ENCODE measurements at regions not wholly inside any gene's neighbourhood (a gene's known extent, or its start where the extent isn't known, plus 50 kb on each side); places are given as distances from the start of the nearest gene placed in this dataset.

DNA sequence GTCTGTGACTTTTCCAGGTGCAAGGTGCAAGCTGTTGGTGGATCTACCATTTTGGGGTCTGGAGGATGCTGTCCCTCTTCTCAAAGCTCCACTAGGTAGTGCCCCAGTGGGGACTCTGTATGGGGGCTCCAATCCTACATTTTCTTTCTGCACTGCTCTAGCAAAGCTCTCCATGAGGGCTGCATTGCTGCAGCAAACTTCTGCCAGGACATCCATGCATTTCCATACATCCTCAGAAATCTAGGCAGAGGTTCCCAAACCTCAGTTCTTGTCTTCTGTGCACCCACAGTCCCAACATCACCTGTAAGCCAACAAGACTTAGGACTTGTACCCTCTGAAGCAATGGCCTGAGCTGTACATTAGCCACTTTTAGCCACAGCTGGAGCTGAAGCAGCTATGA is 694.5 kb upstream of the BCHE start:
- Histone ChIP-seq H4K20me1 (ENCODE audit: control insufficient read depth, extremely low read depth, insufficient read depth, low read length) (no peaks in the 10 kb centered on the region), H3K9me3 (ENCODE audit: control insufficient read depth, insufficient read depth, low read depth, low read length) (no peaks in the 10 kb centered on the region), H3K27me3 (ENCODE audit: control insufficient read depth, insufficient read depth, low read length) (no peaks in the 10 kb centered on the region), H3K79me2 (ENCODE audit: control insufficient read depth, insufficient read depth, low read length) (no peaks in the 10 kb centered on the region), H3K27ac (ENCODE audit: insufficient read depth, low read length) (no peak overlapping the region), H2AFZ (ENCODE audit: low read length) (no peak overlapping the region), H3K4me3 (replicated peaks in 1 of 4; ENCODE audit: control extremely low read depth in 1 of 4, insufficient read depth in 1 of 4, low read depth in 3 of 4, low read length in 4 of 4) (no peak overlapping the region), H3K36me3 (ENCODE audit: control insufficient read depth, insufficient read depth, low read length) (no peaks in the 10 kb centered on the region), H3K9ac (ENCODE audit: insufficient read depth, low read length) (no peak overlapping the region), H3K4me2 (ENCODE audit: extremely low read depth, insufficient read depth, low read length) (no peak overlapping the region), H3K4me1 (ENCODE audit: control insufficient read depth, extremely low read depth, insufficient read depth, low read length) (no peaks in the 10 kb centered on the region)
- TF ChIP-seq EZH2 (IDR thresholded peaks at IDR 0.05; ENCODE audit: low read length, missing control alignments) = no peak
- no peak for DNase-seq (ENCODE audit: low read depth in 2 of 2)

DNA sequence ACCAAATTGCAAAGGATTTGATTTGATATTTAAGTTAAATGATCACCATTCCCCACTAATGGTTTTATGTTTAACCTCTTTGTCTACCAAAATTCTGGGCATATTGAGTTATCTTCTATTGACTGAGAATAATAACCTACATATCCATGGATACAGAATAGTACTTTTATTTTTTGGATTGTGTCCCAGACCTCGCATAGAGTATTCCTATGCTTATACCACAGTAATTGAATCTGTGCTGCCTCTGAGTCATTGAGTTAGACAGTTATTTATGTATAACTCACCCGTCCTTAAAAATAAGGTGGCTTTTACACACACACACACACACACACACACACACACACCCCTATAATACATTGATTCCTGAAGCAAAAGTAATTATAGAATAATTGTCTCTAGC is 690.1 kb upstream of the BCHE start:
- DNase-seq (ENCODE audit: low read depth in 2 of 2) = peak; percentile 65 to 67
- no peak overlapping the region for H3K27ac ChIP-seq (ENCODE audit: insufficient read depth, low read length)
- no peaks in the 10 kb centered on the region for H3K4me1 ChIP-seq (ENCODE audit: control insufficient read depth, extremely low read depth, insufficient read depth, low read length)

DNA sequence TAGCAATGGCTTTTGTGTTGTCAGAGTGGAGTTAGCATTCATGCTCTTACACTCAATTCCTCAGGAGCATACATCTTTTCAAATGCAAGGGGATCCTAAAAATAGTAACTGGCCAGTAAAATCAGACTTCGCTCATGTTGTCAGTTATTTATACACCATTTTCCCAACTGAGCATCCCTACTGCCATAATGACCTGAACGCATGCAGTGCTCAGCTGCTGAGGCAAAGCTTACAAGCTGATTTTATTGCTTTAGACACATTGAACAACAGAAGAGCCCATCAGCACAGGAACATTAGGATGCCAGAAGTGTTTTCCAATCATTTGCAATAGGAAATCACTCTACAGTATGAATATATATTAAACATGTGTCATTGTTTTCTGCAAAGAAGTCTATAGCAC is 689.7 kb upstream of the BCHE start:
- H3K79me2 ChIP-seq (ENCODE audit: control insufficient read depth, insufficient read depth, low read length) = no peaks in the 10 kb centered on the region
- H3K36me3 ChIP-seq (ENCODE audit: control insufficient read depth, insufficient read depth, low read length) = no peaks in the 10 kb centered on the region
- H3K9me3 ChIP-seq (ENCODE audit: control insufficient read depth, insufficient read depth, low read depth, low read length) = no peaks in the 10 kb centered on the region
- H2AFZ ChIP-seq (ENCODE audit: low read length) = no peak overlapping the region
- TF ChIP-seq EZH2 (IDR thresholded peaks at IDR 0.05; ENCODE audit: low read length, missing control alignments) = no peak
- H3K4me1 ChIP-seq (ENCODE audit: control insufficient read depth, extremely low read depth, insufficient read depth, low read length) = no peaks in the 10 kb centered on the region
- H3K27me3 ChIP-seq (ENCODE audit: control insufficient read depth, insufficient read depth, low read length) = no peaks in the 10 kb centered on the region
- H4K20me1 ChIP-seq (ENCODE audit: control insufficient read depth, extremely low read depth, insufficient read depth, low read length) = no peaks in the 10 kb centered on the region
- H3K4me2 ChIP-seq (ENCODE audit: extremely low read depth, insufficient read depth, low read length) = no peak overlapping the region
- H3K9ac ChIP-seq (ENCODE audit: insufficient read depth, low read length) = no peak overlapping the region
- H3K4me3 ChIP-seq (replicated peaks in 1 of 4; ENCODE audit: control extremely low read depth in 1 of 4, insufficient read depth in 1 of 4, low read depth in 3 of 4, low read length in 4 of 4) = no peak overlapping the region
- H3K27ac ChIP-seq (ENCODE audit: insufficient read depth, low read length) = no peak overlapping the region
- DNase-seq (ENCODE audit: low read depth in 2 of 2) = no peak

More for the DNA sequence above, 690.1 kb upstream of the BCHE start:
- Histone ChIP-seq H3K36me3 (ENCODE audit: control insufficient read depth, insufficient read depth, low read length) (no peaks in the 10 kb centered on the region), H3K4me2 (ENCODE audit: extremely low read depth, insufficient read depth, low read length) (no peak overlapping the region), H3K4me3 (replicated peaks in 1 of 4; ENCODE audit: control extremely low read depth in 1 of 4, insufficient read depth in 1 of 4, low read depth in 3 of 4, low read length in 4 of 4) (no peak overlapping the region), H3K9me3 (ENCODE audit: control insufficient read depth, insufficient read depth, low read depth, low read length) (no peaks in the 10 kb centered on the region), H4K20me1 (ENCODE audit: control insufficient read depth, extremely low read depth, insufficient read depth, low read length) (no peaks in the 10 kb centered on the region), H3K27me3 (ENCODE audit: control insufficient read depth, insufficient read depth, low read length) (no peaks in the 10 kb centered on the region), H3K9ac (ENCODE audit: insufficient read depth, low read length) (no peak overlapping the region), H2AFZ (ENCODE audit: low read length) (no peak overlapping the region), H3K79me2 (ENCODE audit: control insufficient read depth, insufficient read depth, low read length) (no peaks in the 10 kb centered on the region)
- TF ChIP-seq EZH2 (IDR thresholded peaks at IDR 0.05; ENCODE audit: low read length, missing control alignments) = no peak
- TF ChIP-seq, protein P1, sequence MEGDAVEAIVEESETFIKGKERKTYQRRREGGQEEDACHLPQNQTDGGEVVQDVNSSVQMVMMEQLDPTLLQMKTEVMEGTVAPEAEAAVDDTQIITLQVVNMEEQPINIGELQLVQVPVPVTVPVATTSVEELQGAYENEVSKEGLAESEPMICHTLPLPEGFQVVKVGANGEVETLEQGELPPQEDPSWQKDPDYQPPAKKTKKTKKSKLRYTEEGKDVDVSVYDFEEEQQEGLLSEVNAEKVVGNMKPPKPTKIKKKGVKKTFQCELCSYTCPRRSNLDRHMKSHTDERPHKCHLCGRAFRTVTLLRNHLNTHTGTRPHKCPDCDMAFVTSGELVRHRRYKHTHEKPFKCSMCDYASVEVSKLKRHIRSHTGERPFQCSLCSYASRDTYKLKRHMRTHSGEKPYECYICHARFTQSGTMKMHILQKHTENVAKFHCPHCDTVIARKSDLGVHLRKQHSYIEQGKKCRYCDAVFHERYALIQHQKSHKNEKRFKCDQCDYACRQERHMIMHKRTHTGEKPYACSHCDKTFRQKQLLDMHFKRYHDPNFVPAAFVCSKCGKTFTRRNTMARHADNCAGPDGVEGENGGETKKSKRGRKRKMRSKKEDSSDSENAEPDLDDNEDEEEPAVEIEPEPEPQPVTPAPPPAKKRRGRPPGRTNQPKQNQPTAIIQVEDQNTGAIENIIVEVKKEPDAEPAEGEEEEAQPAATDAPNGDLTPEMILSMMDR (conservative IDR thresholded peaks at IDR 0.05 in 1 of 2, IDR thresholded peaks at IDR 0.05 in 1 of 2; ENCODE audit: low read depth in 1 of 2, low read length in 2 of 2) = no peak

DNA sequence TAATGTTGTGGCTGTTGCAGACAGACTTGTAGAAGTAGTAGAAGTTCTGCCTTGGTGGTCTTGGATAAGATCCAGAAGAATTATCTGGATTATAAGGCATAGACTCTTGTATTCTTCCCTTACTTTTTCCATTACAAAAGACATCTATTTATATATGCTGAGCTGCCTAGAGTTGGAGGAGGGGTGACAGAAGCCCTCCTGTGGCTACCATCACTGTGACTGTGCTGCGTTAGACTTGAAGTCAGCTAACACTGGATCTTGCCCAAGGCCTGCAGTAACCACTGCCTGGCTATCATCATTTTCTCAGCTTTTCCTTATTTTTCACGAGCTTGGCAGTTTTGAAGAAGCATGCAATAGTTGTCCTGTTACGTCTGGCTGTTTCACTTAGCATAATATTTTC is 684.8 kb upstream of the BCHE start:
- Histone ChIP-seq H3K4me1 (ENCODE audit: control insufficient read depth, extremely low read depth, insufficient read depth, low read length) (no peaks in the 10 kb centered on the region), H3K36me3 (ENCODE audit: control insufficient read depth, insufficient read depth, low read length) (no peaks in the 10 kb centered on the region), H3K4me2 (ENCODE audit: extremely low read depth, insufficient read depth, low read length) (no peak overlapping the region), H3K9ac (ENCODE audit: insufficient read depth, low read length) (no peak overlapping the region), H2AFZ (ENCODE audit: low read length) (no peak overlapping the region), H3K27me3 (ENCODE audit: control insufficient read depth, insufficient read depth, low read length) (no peaks in the 10 kb centered on the region), H3K27ac (ENCODE audit: insufficient read depth, low read length) (no peak overlapping the region), H3K79me2 (ENCODE audit: control insufficient read depth, insufficient read depth, low read length) (no peaks in the 10 kb centered on the region), H3K9me3 (ENCODE audit: control insufficient read depth, insufficient read depth, low read depth, low read length) (no peaks in the 10 kb centered on the region), H4K20me1 (ENCODE audit: control insufficient read depth, extremely low read depth, insufficient read depth, low read length) (no peaks in the 10 kb centered on the region), H3K4me3 (replicated peaks in 1 of 4; ENCODE audit: control extremely low read depth in 1 of 4, insufficient read depth in 1 of 4, low read depth in 3 of 4, low read length in 4 of 4) (no peak overlapping the region)
- no peak for DNase-seq (ENCODE audit: low read depth in 2 of 2)
- no peak for TF ChIP-seq EZH2 (IDR thresholded peaks at IDR 0.05; ENCODE audit: low read length, missing control alignments)
- TF ChIP-seq, protein P1 (conservative IDR thresholded peaks at IDR 0.05 in 1 of 2, IDR thresholded peaks at IDR 0.05 in 1 of 2; ENCODE audit: low read depth in 1 of 2, low read length in 2 of 2) = no peak
